Transverse colon (tissue), 4 donors: ENCODE measurements at regions not wholly inside any gene's neighbourhood (a gene's known extent, or its start where the extent isn't known, plus 50 kb on each side); places are given as distances from the start of the nearest gene placed in this dataset.

Source experiments
- CTCF ChIP-seq, 5 experiments: fragments of 200-600 bp in 3 of 5; fragments of 450-650 bp in 2 of 5; sonication (generic) in 3 of 5; IDR thresholded peaks; 1 replicate in 2 of 5; 2 replicates in 3 of 5; pipeline ENCODE4 v1.5.1; 2016 to 2017; ENCODE audit warnings: antibody characterized with exemption in 5 of 5, inconsistent platforms in 3 of 5, mild to moderate bottlenecking in 2 of 5, moderate library complexity in 1 of 5
- EP300 ChIP-seq: sonication (generic); formaldehyde crosslinking; IDR thresholded peaks from one replicate; pipeline ENCODE4 v1.6.1; 2017; ENCODE audit warnings: antibody characterized with exemption, low read depth
- POLR2A ChIP-seq: fragments of 450-650 bp; IDR thresholded peaks from one replicate; pipeline ENCODE4 v1.6.1; 2016; ENCODE audit warnings: antibody characterized with exemption, mild to moderate bottlenecking, moderate library complexity
- POLR2AphosphoS5 ChIP-seq, 3 donors: sonication (generic); formaldehyde crosslinking; IDR thresholded peaks; one replicate each; pipeline ENCODE4 v1.6.1; 2016; ENCODE audit warnings: antibody characterized with exemption in 3 of 3

GRCh38 chr5:163384669-163385068 is 52.7 kb upstream of the CCNG1 start:
- no peak for TF ChIP-seq CTCF (IDR thresholded peaks at IDR 0.05)
- TF ChIP-seq POLR2A, result no peak
- no peak for TF ChIP-seq POLR2AphosphoS5 (IDR thresholded peaks at IDR 0.05)
- TF ChIP-seq EP300, result no peak
